Astrocyte (in vitro differentiated cells and primary cell): ENCODE measurements at regions not wholly inside any gene's neighbourhood (a gene's known extent, or its start where the extent isn't known, plus 50 kb on each side); places are given as distances from the start of the nearest gene placed in this dataset.

Experiments used
- CTCF ChIP-seq: IDR thresholded peaks from 2 replicates; pipeline ENCODE4 v1.5.1; 2011; ENCODE audit warnings: low read depth, mild to moderate bottlenecking, inconsistent platforms, low read length, moderate library complexity; ENCODE audit not compliant: insufficient read depth
- EZH2 ChIP-seq: IDR thresholded peaks from 2 replicates; pipeline ENCODE4 v1.6.1; 2012; ENCODE audit warnings: mild to moderate bottlenecking, low read length, inconsistent platforms; ENCODE audit not compliant: insufficient read depth

GRCh38 chr19:27884376-27884775 is 1328.6 kb downstream of the UQCRFS1 start:
- TF ChIP-seq CTCF (no peak), EZH2 (no peak)
